BE2C (cell line): ENCODE measurements at regions not wholly inside any gene's neighbourhood (a gene's known extent, or its start where the extent isn't known, plus 50 kb on each side); places are given as distances from the start of the nearest gene placed in this dataset.

Experiments used
- DNase-seq: peaks from one replicate; pipeline ENCODE4 v3.0.0-alpha.2; 2020
- H3K27me3 ChIP-seq: fragments of 250-450 bp; sonication (Bioruptor Pico); 2 replicates; pipeline ENCODE4 v1.5.1; 2020; ENCODE audit warnings: mild to moderate bottlenecking
- H3K36me3 ChIP-seq: fragments of 250-450 bp; sonication (Bioruptor Pico); 2 replicates; pipeline ENCODE4 v1.5.1; 2020; ENCODE audit warnings: mild to moderate bottlenecking
- H3K4me1 ChIP-seq: fragments of 250-450 bp; sonication (Bioruptor Pico); 2 replicates; pipeline ENCODE4 v1.5.1; 2020
- H3K4me3 ChIP-seq: 2 replicates; pipeline ENCODE4 v1.5.1; 2011; ENCODE audit warnings: low read depth, low read length
- H3K9me3 ChIP-seq: fragments of 250-450 bp; sonication (Bioruptor Pico); 2 replicates; pipeline ENCODE4 v1.5.1; 2020
- CTCF ChIP-seq: IDR thresholded peaks from 2 replicates; pipeline ENCODE4 v1.5.1; 2012; ENCODE audit warnings: mild to moderate bottlenecking, low read depth, low read length

GRCh38 chr5:128773378-128773777 is 191.9 kb upstream of the SLC27A6 start:
- Histone ChIP-seq H3K27me3 (peaks cover 3% of the 10 kb centered on the region), H3K9me3 (no peaks in the 10 kb centered on the region), H3K36me3 (no peaks in the 10 kb centered on the region), H3K4me3 (no peak overlapping the region), H3K4me1 (no peaks in the 10 kb centered on the region)
- DNase-seq = no peak
- TF ChIP-seq CTCF = no peak

- no peaks in the 10 kb centered on the region for H3K4me1 ChIP-seq
- H3K4me3 ChIP-seq = no peak overlapping the region
- TF ChIP-seq CTCF = no peak
- no peaks in the 10 kb centered on the region for H3K36me3 ChIP-seq
- DNase-seq = no peak
- H3K27me3 ChIP-seq = peaks cover 3% of the 10 kb centered on the region
- no peaks in the 10 kb centered on the region for H3K9me3 ChIP-seq
Observed at GRCh38 chr5:128774605-128775004, 190.7 kb upstream of the SLC27A6 start.

GRCh38 chr5:128775558-128775957 is 189.7 kb upstream of the SLC27A6 start:
- H3K27me3 ChIP-seq = peaks cover 3% of the 10 kb centered on the region
- DNase-seq = no peak

GRCh38 chr5:128777052-128777451 is 188.2 kb upstream of the SLC27A6 start:
- no peaks in the 10 kb centered on the region for H3K4me1 ChIP-seq
- TF ChIP-seq CTCF = no peak

More at GRCh38 chr5:128775558-128775957, 189.7 kb upstream of the SLC27A6 start:
- H3K4me1 ChIP-seq = no peaks in the 10 kb centered on the region
- no peaks in the 10 kb centered on the region for H3K36me3 ChIP-seq
- TF ChIP-seq CTCF = no peak
- H3K4me3 ChIP-seq = no peak overlapping the region
- H3K9me3 ChIP-seq = no peaks in the 10 kb centered on the region

GRCh38 chr5:128778474-128778873 is 186.8 kb upstream of the SLC27A6 start:
- no peak for DNase-seq
- H3K27me3 ChIP-seq = no peaks in the 10 kb centered on the region
- no peaks in the 10 kb centered on the region for H3K4me1 ChIP-seq
- no peaks in the 10 kb centered on the region for H3K36me3 ChIP-seq
- no peak overlapping the region for H3K4me3 ChIP-seq
- no peak for TF ChIP-seq CTCF
- no peaks in the 10 kb centered on the region for H3K9me3 ChIP-seq

More at GRCh38 chr5:128777052-128777451, 188.2 kb upstream of the SLC27A6 start:
- Histone ChIP-seq H3K4me3 (no peak overlapping the region), H3K9me3 (no peaks in the 10 kb centered on the region), H3K36me3 (no peaks in the 10 kb centered on the region), H3K27me3 (no peaks in the 10 kb centered on the region; the same call in 1 of the 2 replicates)
- DNase-seq = no peak

GRCh38 chr5:128782446-128782845 is 182.8 kb upstream of the SLC27A6 start:
- H3K4me3 ChIP-seq = no peak overlapping the region
- DNase-seq = peak; percentile 21
- H3K27me3 ChIP-seq = no peaks in the 10 kb centered on the region
- no peaks in the 10 kb centered on the region for H3K9me3 ChIP-seq
- no peaks in the 10 kb centered on the region for H3K4me1 ChIP-seq
- H3K36me3 ChIP-seq = no peaks in the 10 kb centered on the region
- TF ChIP-seq CTCF = no peak
